ENCODE measurements at regions not wholly inside any gene's neighbourhood (a gene's known extent, or its start where the extent isn't known, plus 50 kb on each side); places are given as distances from the start of the nearest gene placed in this dataset.

GRCh38 chr6:163986313-163986712 lies 571.8 kb downstream of the QKI start:
- no peak for TF ChIP-seq NFIC (IDR thresholded peaks at IDR 0.05)
- TF ChIP-seq YY1 (IDR thresholded peaks at IDR 0.05; ENCODE audit: low read depth), result no peak
- TF ChIP-seq MAX (IDR thresholded peaks at IDR 0.05), result no peak
- no peak for TF ChIP-seq USF1 (IDR thresholded peaks at IDR 0.05)
- TF ChIP-seq REST (IDR thresholded peaks at IDR 0.05; ENCODE audit: low read depth), result no peak
- no peak for TF ChIP-seq TAF1 (IDR thresholded peaks at IDR 0.05; ENCODE audit: low read depth)
- no peak for TF ChIP-seq CREB1 (IDR thresholded peaks at IDR 0.05; ENCODE audit: low read depth)
- no peak for TF ChIP-seq RAD21 (IDR thresholded peaks at IDR 0.05; ENCODE audit: low read depth)
- TF ChIP-seq CEBPB (IDR thresholded peaks at IDR 0.05), result no peak
- no peak for TF ChIP-seq EP300 (IDR thresholded peaks at IDR 0.05; ENCODE audit: borderline replicate concordance)
- no peak for TF ChIP-seq FOXM1 (IDR thresholded peaks at IDR 0.05; ENCODE audit: borderline replicate concordance, low read depth)
- no peak for TF ChIP-seq EGR1 (IDR thresholded peaks at IDR 0.05)
- no peak for TF ChIP-seq TCF12 (IDR thresholded peaks at IDR 0.05; ENCODE audit: low read depth)
- no peak for TF ChIP-seq ZBTB7A (IDR thresholded peaks at IDR 0.05; ENCODE audit: low read depth)

- no peak for TF ChIP-seq RAD21 (IDR thresholded peaks at IDR 0.05; ENCODE audit: low read depth)
- TF ChIP-seq ZBTB7A (IDR thresholded peaks at IDR 0.05; ENCODE audit: low read depth), result no peak
- no peak for TF ChIP-seq CEBPB (IDR thresholded peaks at IDR 0.05)
- no peak for TF ChIP-seq REST (IDR thresholded peaks at IDR 0.05; ENCODE audit: low read depth)
- TF ChIP-seq YY1 (IDR thresholded peaks at IDR 0.05; ENCODE audit: low read depth), result no peak
- TF ChIP-seq EP300 (IDR thresholded peaks at IDR 0.05; ENCODE audit: borderline replicate concordance), result no peak
- TF ChIP-seq TEAD4 (IDR thresholded peaks at IDR 0.05), result no peak
- TF ChIP-seq NFIC (IDR thresholded peaks at IDR 0.05), result no peak
- TF ChIP-seq USF1 (IDR thresholded peaks at IDR 0.05), result no peak
- no peak for TF ChIP-seq TCF12 (IDR thresholded peaks at IDR 0.05; ENCODE audit: low read depth)
These were observed 571.2 kb downstream of the QKI start for GRCh38 chr6:163985710-163986109.

GRCh38 chr6:163985040-163985439 lies 570.5 kb downstream of the QKI start:
- no peak for TF ChIP-seq EGR1 (IDR thresholded peaks at IDR 0.05)
- TF ChIP-seq CEBPB (IDR thresholded peaks at IDR 0.05), result no peak
- no peak for TF ChIP-seq EP300 (IDR thresholded peaks at IDR 0.05; ENCODE audit: borderline replicate concordance)
- TF ChIP-seq CREB1 (IDR thresholded peaks at IDR 0.05; ENCODE audit: low read depth), result no peak

- TF ChIP-seq CEBPB (IDR thresholded peaks at IDR 0.05) (no peak), REST (IDR thresholded peaks at IDR 0.05; ENCODE audit: low read depth) (no peak), TCF12 (IDR thresholded peaks at IDR 0.05; ENCODE audit: low read depth) (no peak), ZBTB7A (IDR thresholded peaks at IDR 0.05; ENCODE audit: low read depth) (no peak)
These were observed 569.8 kb downstream of the QKI start for GRCh38 chr6:163984124-163984936.

- TF ChIP-seq MAX (IDR thresholded peaks at IDR 0.05) (no peak), EGR1 (IDR thresholded peaks at IDR 0.05) (no peak), REST (IDR thresholded peaks at IDR 0.05; ENCODE audit: low read depth) (no peak), EP300 (IDR thresholded peaks at IDR 0.05; ENCODE audit: borderline replicate concordance) (no peak), USF1 (IDR thresholded peaks at IDR 0.05) (no peak), RAD21 (IDR thresholded peaks at IDR 0.05; ENCODE audit: low read depth) (no peak), YY1 (IDR thresholded peaks at IDR 0.05; ENCODE audit: low read depth) (no peak)
These were observed 569.2 kb downstream of the QKI start for GRCh38 chr6:163983679-163984078.
